Right renal pelvis (tissue), 4 donors: ENCODE measurements at regions not wholly inside any gene's neighbourhood (a gene's known extent, or its start where the extent isn't known, plus 50 kb on each side); places are given as distances from the start of the nearest gene placed in this dataset.

Experiments used
- DNase-seq, 4 donors: peaks; one replicate each; pipeline ENCODE4 v3.0.0-alpha.2; 2013; ENCODE audit warnings: low read depth in 4 of 4, low spot score in 3 of 4, missing footprints in 1 of 4

- DNase-seq, result no peak
These were observed 487.1 kb downstream of the TCERG1L start for GRCh38 chr10:130824230-130825014.

- DNase-seq, result no peak
These were observed 477.9 kb downstream of the TCERG1L start for GRCh38 chr10:130833596-130833995.

GRCh38 chr10:130834170-130834569 lies 477.4 kb downstream of the TCERG1L start:
- no peak for DNase-seq

GRCh38 chr10:130834573-130834972 lies 476.9 kb downstream of the TCERG1L start:
- DNase-seq, result no peak

GRCh38 chr10:130835068-130835467 lies 476.5 kb downstream of the TCERG1L start:
- no peak for DNase-seq

- no peak for DNase-seq
These were observed 475.2 kb downstream of the TCERG1L start for GRCh38 chr10:130836344-130836743.

- no peak for DNase-seq
These were observed 468.4 kb downstream of the TCERG1L start for GRCh38 chr10:130843051-130843653.

- DNase-seq, result no peak
These were observed 467.2 kb downstream of the TCERG1L start for GRCh38 chr10:130844310-130844709.

GRCh38 chr10:130847170-130847569 lies 464.4 kb downstream of the TCERG1L start:
- DNase-seq, result no peak

GRCh38 chr10:130848855-130849254 lies 462.7 kb downstream of the TCERG1L start:
- no peak for DNase-seq

GRCh38 chr10:130854151-130854550 lies 457.4 kb downstream of the TCERG1L start:
- no peak for DNase-seq

GRCh38 chr10:130857631-130858295 lies 453.8 kb downstream of the TCERG1L start:
- DNase-seq, result no peak

GRCh38 chr10:130858626-130859025 lies 452.9 kb downstream of the TCERG1L start:
- DNase-seq, result no peak

GRCh38 chr10:130859427-130859826 lies 452.1 kb downstream of the TCERG1L start:
- DNase-seq, result no peak

GRCh38 chr10:130862122-130862521 lies 449.4 kb downstream of the TCERG1L start:
- DNase-seq, result no peak

GRCh38 chr10:130862626-130863025 lies 448.9 kb downstream of the TCERG1L start:
- DNase-seq, result no peak

- DNase-seq, result no peak
These were observed 448.5 kb downstream of the TCERG1L start for GRCh38 chr10:130863044-130863443.

- DNase-seq, result no peak
These were observed 446.3 kb downstream of the TCERG1L start for GRCh38 chr10:130864961-130865818.

GRCh38 chr10:130866857-130867256 lies 444.7 kb downstream of the TCERG1L start:
- no peak for DNase-seq

GRCh38 chr10:130867446-130868194 lies 443.9 kb downstream of the TCERG1L start:
- no peak for DNase-seq
